CD4-positive, CD25-positive, alpha-beta regulatory T cell (primary cell): ENCODE measurements at regions not wholly inside any gene's neighbourhood (a gene's known extent, or its start where the extent isn't known, plus 50 kb on each side); places are given as distances from the start of the nearest gene placed in this dataset.
"Not testable (repeated sequence)": the region's sequence is repeated elsewhere in the genome, so short reads cannot be mapped to it uniquely, and the experiment has no call there.

Experiments used
- ATAC-seq, 2 donors: fragments of 150-1000 bp; cut with Tn5 transposase; one replicate each; pipeline ENCODE4 v1.10.0; 2021; ENCODE audit warnings: low read depth in 2 of 2, moderate number of reproducible peaks in 2 of 2, moderate library complexity in 1 of 2
- DNase-seq, 3 donors: peaks; one replicate each; pipeline versions ENCODE4 v3.0.0 to v3.0.0-alpha.2; 2012 to 2022; ENCODE audit warnings: mixed read lengths in 1 of 3
- H3K27ac ChIP-seq: one replicate; pipeline ENCODE4 v1.7.0; 2013; ENCODE audit warnings: mild to moderate bottlenecking, low read length; ENCODE audit not compliant: insufficient read depth, poor library complexity, severe bottlenecking
- H3K27me3 ChIP-seq: one replicate; pipeline ENCODE4 v1.7.0; 2013; ENCODE audit warnings: low read length; ENCODE audit not compliant: control insufficient read depth, insufficient read depth
- H3K36me3 ChIP-seq: one replicate; pipeline ENCODE4 v1.7.0; 2013; ENCODE audit warnings: mild to moderate bottlenecking, low read length, moderate library complexity; ENCODE audit not compliant: control insufficient read depth, insufficient read depth
- H3K4me1 ChIP-seq: 2 replicates; pipeline ENCODE4 v1.7.0; 2013; ENCODE audit warnings: mild to moderate bottlenecking, low read length; ENCODE audit not compliant: insufficient read depth, control insufficient read depth, poor library complexity, severe bottlenecking
- H3K4me3 ChIP-seq: one replicate; pipeline ENCODE4 v1.7.0; 2013; ENCODE audit warnings: low read depth, mild to moderate bottlenecking, low read length, moderate library complexity
- H3K9me3 ChIP-seq, 2 experiments: 1 replicate in 1 of 2; 2 replicates in 1 of 2; pipeline ENCODE4 v1.7.0; 2013; ENCODE audit warnings: low read length in 2 of 2, mild to moderate bottlenecking in 1 of 2, moderate library complexity in 1 of 2; ENCODE audit not compliant: control insufficient read depth in 2 of 2
- H3K27ac Mint-ChIP-seq, 3 donors: one replicate each; pipeline ENCODE4 v1.8.0; 2020 to 2022; ENCODE audit warnings: mild to moderate bottlenecking in 3 of 3, mixed read lengths in 3 of 3, moderate library complexity in 2 of 3
- H3K27me3 Mint-ChIP-seq: one replicate; pipeline ENCODE4 v1.8.0; 2022; ENCODE audit warnings: mild to moderate bottlenecking, mixed read lengths
- H3K36me3 Mint-ChIP-seq: one replicate; pipeline ENCODE4 v1.8.0; 2020; ENCODE audit warnings: mixed read lengths
- H3K4me1 Mint-ChIP-seq, 4 donors: one replicate each; pipeline ENCODE4 v1.8.0; 2020 to 2022; ENCODE audit warnings: mixed read lengths in 4 of 4, mild to moderate bottlenecking in 1 of 4
- H3K4me3 Mint-ChIP-seq, 4 donors: one replicate each; pipeline ENCODE4 v1.8.0; 2020 to 2022; ENCODE audit warnings: mild to moderate bottlenecking in 4 of 4, mixed read lengths in 4 of 4, moderate library complexity in 3 of 4
- H3K9me3 Mint-ChIP-seq, 7 donors: one replicate each; pipeline ENCODE4 v1.8.0; 2020 to 2022; ENCODE audit warnings: mixed read lengths in 7 of 7, mild to moderate bottlenecking in 3 of 7, moderate library complexity in 2 of 7

GRCh38 chr7:35910621-35911020 lies 109.8 kb downstream of the SEPTIN7 start:
- not testable (repeated sequence) for H3K4me1 ChIP-seq, H3K27me3 Mint-ChIP-seq, H3K4me3 ChIP-seq, H3K27me3 ChIP-seq, H3K4me3 Mint-ChIP-seq, H3K9me3 ChIP-seq, H3K9me3 Mint-ChIP-seq, H3K27ac ChIP-seq, H3K36me3 Mint-ChIP-seq, ATAC-seq, H3K27ac Mint-ChIP-seq, DNase-seq, H3K36me3 ChIP-seq
- H3K4me1 Mint-ChIP-seq, result peaks cover 0 to 12% (median 5%) of the 10 kb centered on the region in 4 donors

GRCh38 chr7:35913350-35913749 lies 112.5 kb downstream of the SEPTIN7 start:
- not testable (repeated sequence) for H3K36me3 ChIP-seq, H3K4me3 Mint-ChIP-seq, H3K27me3 Mint-ChIP-seq, H3K36me3 Mint-ChIP-seq, H3K27ac ChIP-seq, H3K4me1 ChIP-seq, H3K9me3 Mint-ChIP-seq, H3K4me1 Mint-ChIP-seq, H3K9me3 ChIP-seq, H3K4me3 ChIP-seq, H3K27me3 ChIP-seq, ATAC-seq, DNase-seq
- H3K27ac Mint-ChIP-seq, result peak overlapping the region in 1 of 3 donors; percentile 20

- not testable (repeated sequence) for DNase-seq, H3K36me3 Mint-ChIP-seq, H3K27me3 ChIP-seq, H3K4me1 Mint-ChIP-seq, H3K27ac ChIP-seq, H3K4me3 ChIP-seq, H3K27me3 Mint-ChIP-seq, H3K4me1 ChIP-seq, H3K4me3 Mint-ChIP-seq, H3K27ac Mint-ChIP-seq, H3K9me3 ChIP-seq, H3K9me3 Mint-ChIP-seq, H3K36me3 ChIP-seq, ATAC-seq
These were observed 113.4 kb downstream of the SEPTIN7 start for GRCh38 chr7:35914214-35914613.

GRCh38 chr7:35915247-35915955 lies 114.5 kb downstream of the SEPTIN7 start:
- H3K27me3 Mint-ChIP-seq, H3K36me3 Mint-ChIP-seq, ATAC-seq, H3K9me3 ChIP-seq, H3K27ac ChIP-seq, H3K27ac Mint-ChIP-seq, H3K4me3 ChIP-seq, H3K4me1 ChIP-seq, H3K9me3 Mint-ChIP-seq, H3K4me1 Mint-ChIP-seq, H3K27me3 ChIP-seq, H3K36me3 ChIP-seq, H3K4me3 Mint-ChIP-seq, DNase-seq: not testable (repeated sequence)

GRCh38 chr7:35918217-35918616 lies 117.4 kb downstream of the SEPTIN7 start:
- not testable (repeated sequence) for H3K27me3 ChIP-seq, H3K36me3 Mint-ChIP-seq, ATAC-seq, H3K4me1 ChIP-seq, H3K4me3 Mint-ChIP-seq, H3K27me3 Mint-ChIP-seq, H3K36me3 ChIP-seq, H3K4me1 Mint-ChIP-seq, DNase-seq, H3K27ac ChIP-seq, H3K4me3 ChIP-seq, H3K9me3 ChIP-seq, H3K9me3 Mint-ChIP-seq
- H3K27ac Mint-ChIP-seq, result peak overlapping the region in 2 of 3 donors; percentile 27 to 59

GRCh38 chr7:35919607-35920006 lies 118.8 kb downstream of the SEPTIN7 start:
- not testable (repeated sequence) for ATAC-seq

GRCh38 chr7:35921338-35921737 lies 120.5 kb downstream of the SEPTIN7 start:
- H3K4me3 ChIP-seq, H3K9me3 Mint-ChIP-seq, H3K4me1 ChIP-seq, H3K36me3 ChIP-seq, H3K27ac ChIP-seq, ATAC-seq, H3K27me3 Mint-ChIP-seq, H3K27me3 ChIP-seq, H3K36me3 Mint-ChIP-seq, H3K4me3 Mint-ChIP-seq, DNase-seq, H3K27ac Mint-ChIP-seq, H3K4me1 Mint-ChIP-seq, H3K9me3 ChIP-seq: not testable (repeated sequence)

More at GRCh38 chr7:35919607-35920006, 118.8 kb downstream of the SEPTIN7 start:
- H3K4me1 ChIP-seq, H3K9me3 ChIP-seq, H3K27me3 ChIP-seq, H3K4me1 Mint-ChIP-seq, DNase-seq, H3K27ac ChIP-seq, H3K36me3 Mint-ChIP-seq, H3K9me3 Mint-ChIP-seq, H3K36me3 ChIP-seq, H3K4me3 Mint-ChIP-seq, H3K27me3 Mint-ChIP-seq, H3K4me3 ChIP-seq: not testable (repeated sequence)
- H3K27ac Mint-ChIP-seq, result peak overlapping the region in 1 of 3 donors; percentile 92

- not testable (repeated sequence) for ATAC-seq, H3K4me1 ChIP-seq, H3K4me3 Mint-ChIP-seq, H3K9me3 Mint-ChIP-seq, H3K27ac Mint-ChIP-seq, H3K27me3 Mint-ChIP-seq, H3K27me3 ChIP-seq, H3K36me3 ChIP-seq, H3K4me1 Mint-ChIP-seq, DNase-seq, H3K4me3 ChIP-seq, H3K9me3 ChIP-seq, H3K27ac ChIP-seq, H3K36me3 Mint-ChIP-seq
These were observed 123.8 kb downstream of the SEPTIN7 start for GRCh38 chr7:35924668-35925067.
